ENCODE measurements at regions not wholly inside any gene's neighbourhood (a gene's known extent, or its start where the extent isn't known, plus 50 kb on each side); places are given as distances from the start of the nearest gene placed in this dataset.

- TF ChIP-seq SIX5 (IDR thresholded peaks at IDR 0.05; ENCODE audit: low read depth, low read length) = no peak
- no peak for TF ChIP-seq MAFK (IDR thresholded peaks at IDR 0.05; ENCODE audit: low read depth, low read length)
- no peak for TF ChIP-seq TAF7 (optimal IDR thresholded peaks at IDR 0.05; ENCODE audit: borderline replicate concordance, low read depth, low read length)
These were observed 213.1 kb upstream of the TMTC4 start (continued) for GRCh38 chr13:100887729-100888151.
